DND-41 (cell line): ENCODE measurements at regions not wholly inside any gene's neighbourhood (a gene's known extent, or its start where the extent isn't known, plus 50 kb on each side); places are given as distances from the start of the nearest gene placed in this dataset.

Source experiments
- ATAC-seq: fragments of 200-7000 bp; cut with Tn5 transposase; 3 replicates; pipeline ENCODE4 v1.9.1; 2021; ENCODE audit warnings: low read depth; ENCODE audit not compliant: insufficient read depth
- DNase-seq: peaks from one replicate; pipeline ENCODE4 v3.0.0-alpha.2; 2020
- H2AFZ ChIP-seq: 2 replicates; pipeline ENCODE4 v1.6.0; 2012; ENCODE audit warnings: low read depth, low read length
- H3K27ac ChIP-seq: 2 replicates; pipeline ENCODE4 v1.5.1; 2012; ENCODE audit warnings: low read length, inconsistent platforms
- H3K27me3 ChIP-seq: fragments of 200-600 bp; sonication (generic); 2 replicates; pipeline ENCODE4 v1.6.0; 2012; ENCODE audit warnings: low read length, mild to moderate bottlenecking, inconsistent platforms; ENCODE audit not compliant: insufficient read depth, poor library complexity
- H3K36me3 ChIP-seq: 2 replicates; pipeline ENCODE4 v1.5.1; 2012; ENCODE audit warnings: low read length, inconsistent platforms; ENCODE audit not compliant: insufficient read depth
- H3K4me1 ChIP-seq: 2 replicates; pipeline ENCODE4 v1.5.1; 2012; ENCODE audit warnings: mild to moderate bottlenecking, low read length; ENCODE audit not compliant: insufficient read depth
- H3K4me2 ChIP-seq: 2 replicates; pipeline ENCODE4 v1.6.0; 2012; ENCODE audit warnings: mild to moderate bottlenecking, moderate library complexity, low read length, inconsistent platforms; ENCODE audit not compliant: insufficient read depth
- H3K4me3 ChIP-seq, 2 experiments: fragments of 200-600 bp in 1 of 2; shearing (Covaris generic) in 1 of 2; 2 replicates each; pipeline ENCODE4 v1.5.1; 2012 to 2016; ENCODE audit warnings: inconsistent platforms in 2 of 2, low read length in 2 of 2, mild to moderate bottlenecking in 2 of 2, low read depth in 1 of 2, moderate library complexity in 1 of 2
- H3K79me2 ChIP-seq: 2 replicates; pipeline ENCODE4 v1.6.0; 2012; ENCODE audit warnings: low read length, inconsistent platforms; ENCODE audit not compliant: insufficient read depth
- H3K9ac ChIP-seq: 2 replicates; pipeline ENCODE4 v1.6.0; 2012; ENCODE audit warnings: low read depth, mild to moderate bottlenecking, inconsistent platforms, low read length, moderate library complexity
- H3K9me3 ChIP-seq: 2 replicates; pipeline ENCODE4 v1.5.1; 2012; ENCODE audit warnings: low read length, moderate library complexity, mild to moderate bottlenecking, inconsistent platforms; ENCODE audit not compliant: insufficient read depth, severe bottlenecking
- H4K20me1 ChIP-seq: 2 replicates; pipeline ENCODE4 v1.6.0; 2012; ENCODE audit warnings: low read length; ENCODE audit not compliant: insufficient read depth
- EZH2 ChIP-seq: IDR thresholded peaks from 3 replicates; pipeline ENCODE4 v1.6.1; 2012; ENCODE audit warnings: borderline replicate concordance, low read depth, mild to moderate bottlenecking, moderate library complexity, low read length, inconsistent platforms; ENCODE audit not compliant: severe bottlenecking
- TF ChIP-seq, protein P1 (sequence below): IDR thresholded peaks from 2 replicates; pipeline ENCODE4 v1.5.1; 2012; ENCODE audit warnings: borderline replicate concordance, low read length, moderate library complexity, mild to moderate bottlenecking; ENCODE audit not compliant: poor library complexity, severe bottlenecking; ENCODE audit errors: extremely low read depth

DNA sequence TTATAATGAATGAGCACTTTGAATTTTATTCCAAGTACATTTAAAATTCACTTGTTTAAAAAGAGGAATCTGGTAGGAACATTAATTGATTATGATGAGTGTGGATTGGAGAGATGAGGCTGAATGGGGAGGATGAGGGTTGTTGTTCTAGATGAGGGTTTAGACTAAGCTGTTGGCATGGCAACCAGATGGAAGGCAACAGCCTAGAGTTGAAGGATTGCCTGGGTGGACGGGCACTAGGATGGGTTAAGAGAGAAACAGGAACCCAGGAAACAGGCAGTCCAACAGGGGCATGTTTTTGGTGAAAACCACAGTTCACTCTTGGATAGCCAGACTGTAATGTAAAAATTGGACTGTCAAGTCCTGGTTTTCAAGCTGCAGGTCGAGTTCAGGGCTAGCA is 125.5 kb downstream of the CHRM3 start:
- no peak overlapping the region for H3K4me3 ChIP-seq
- H3K9me3 ChIP-seq, result no peaks in the 10 kb centered on the region
- no peak overlapping the region for H3K4me2 ChIP-seq
- H2AFZ ChIP-seq, result no peak overlapping the region
- H3K27ac ChIP-seq, result no peak overlapping the region
- no peaks in the 10 kb centered on the region for H4K20me1 ChIP-seq
- no peaks in the 10 kb centered on the region for H3K36me3 ChIP-seq
- no peak for ATAC-seq
- no peak overlapping the region for H3K9ac ChIP-seq
- no peaks in the 10 kb centered on the region for H3K79me2 ChIP-seq
- no peak for DNase-seq
- no peak for TF ChIP-seq EZH2
- TF ChIP-seq, protein P1, sequence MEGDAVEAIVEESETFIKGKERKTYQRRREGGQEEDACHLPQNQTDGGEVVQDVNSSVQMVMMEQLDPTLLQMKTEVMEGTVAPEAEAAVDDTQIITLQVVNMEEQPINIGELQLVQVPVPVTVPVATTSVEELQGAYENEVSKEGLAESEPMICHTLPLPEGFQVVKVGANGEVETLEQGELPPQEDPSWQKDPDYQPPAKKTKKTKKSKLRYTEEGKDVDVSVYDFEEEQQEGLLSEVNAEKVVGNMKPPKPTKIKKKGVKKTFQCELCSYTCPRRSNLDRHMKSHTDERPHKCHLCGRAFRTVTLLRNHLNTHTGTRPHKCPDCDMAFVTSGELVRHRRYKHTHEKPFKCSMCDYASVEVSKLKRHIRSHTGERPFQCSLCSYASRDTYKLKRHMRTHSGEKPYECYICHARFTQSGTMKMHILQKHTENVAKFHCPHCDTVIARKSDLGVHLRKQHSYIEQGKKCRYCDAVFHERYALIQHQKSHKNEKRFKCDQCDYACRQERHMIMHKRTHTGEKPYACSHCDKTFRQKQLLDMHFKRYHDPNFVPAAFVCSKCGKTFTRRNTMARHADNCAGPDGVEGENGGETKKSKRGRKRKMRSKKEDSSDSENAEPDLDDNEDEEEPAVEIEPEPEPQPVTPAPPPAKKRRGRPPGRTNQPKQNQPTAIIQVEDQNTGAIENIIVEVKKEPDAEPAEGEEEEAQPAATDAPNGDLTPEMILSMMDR, result no peak
- no peaks in the 10 kb centered on the region for H3K27me3 ChIP-seq
- H3K4me1 ChIP-seq, result no peaks in the 10 kb centered on the region

DNA sequence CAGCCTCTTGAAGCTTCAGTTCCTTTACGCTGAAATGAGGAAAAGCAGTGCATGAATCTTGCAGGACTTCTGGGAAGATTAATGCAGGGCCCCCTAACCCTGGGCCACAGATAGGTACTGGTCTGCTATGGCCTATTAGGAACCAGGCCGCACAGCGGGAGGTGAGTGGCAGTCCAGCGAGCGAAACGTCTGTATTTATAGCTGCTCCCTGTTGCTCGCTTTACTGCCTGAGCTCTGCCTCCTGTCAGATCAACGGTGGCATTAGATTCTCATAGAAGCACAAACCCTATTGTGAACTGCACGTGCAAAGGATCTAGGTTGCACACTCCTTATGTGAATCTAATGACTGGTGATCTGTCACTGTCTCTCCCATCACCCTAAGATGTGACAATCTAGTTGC is 130.2 kb downstream of the CHRM3 start:
- no peak for ATAC-seq
- no peaks in the 10 kb centered on the region for H3K4me1 ChIP-seq
- DNase-seq, result no peak
- H3K4me2 ChIP-seq, result no peak overlapping the region
- H3K27ac ChIP-seq, result no peak overlapping the region
- no peaks in the 10 kb centered on the region for H3K79me2 ChIP-seq
- H2AFZ ChIP-seq, result no peak overlapping the region
- no peaks in the 10 kb centered on the region for H3K27me3 ChIP-seq
- no peaks in the 10 kb centered on the region for H4K20me1 ChIP-seq
- no peak overlapping the region for H3K9ac ChIP-seq
- no peak for TF ChIP-seq EZH2
- TF ChIP-seq, protein P1, result no peak
- no peak overlapping the region for H3K4me3 ChIP-seq
- H3K9me3 ChIP-seq, result no peaks in the 10 kb centered on the region
- H3K36me3 ChIP-seq, result no peaks in the 10 kb centered on the region

DNA sequence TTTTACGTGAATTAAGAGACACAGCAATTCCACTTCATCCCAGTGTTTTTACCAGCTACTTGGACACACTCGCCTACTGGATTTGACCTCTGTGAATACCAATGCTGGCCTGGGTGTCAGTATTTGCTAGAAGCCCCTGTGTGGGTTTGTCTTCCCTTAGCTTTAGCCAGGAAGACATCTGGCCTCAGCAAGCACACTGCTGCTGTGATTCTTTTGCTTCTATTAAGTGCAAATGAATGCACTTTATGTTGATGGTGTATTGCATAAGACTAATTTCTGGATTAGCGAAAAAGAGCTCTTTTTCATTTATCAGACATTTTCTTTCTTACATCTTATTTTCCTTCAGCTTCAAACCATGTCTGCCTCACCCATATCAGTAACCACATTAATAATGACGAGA is 140.0 kb downstream of the CHRM3 start:
- ATAC-seq (no peak), DNase-seq (no peak)
- no peak overlapping the region for H3K9ac ChIP-seq
- no peak overlapping the region for H2AFZ ChIP-seq
- H3K27ac ChIP-seq, result no peak overlapping the region
- TF ChIP-seq, protein P1, result no peak
- TF ChIP-seq EZH2, result no peak
- H3K79me2 ChIP-seq, result no peaks in the 10 kb centered on the region
- H3K4me3 ChIP-seq, result no peak overlapping the region
- no peak overlapping the region for H3K4me2 ChIP-seq
- H3K9me3 ChIP-seq, result no peaks in the 10 kb centered on the region
- no peaks in the 10 kb centered on the region for H3K36me3 ChIP-seq
- no peaks in the 10 kb centered on the region for H4K20me1 ChIP-seq
- no peaks in the 10 kb centered on the region for H3K4me1 ChIP-seq
- no peaks in the 10 kb centered on the region for H3K27me3 ChIP-seq

DNA sequence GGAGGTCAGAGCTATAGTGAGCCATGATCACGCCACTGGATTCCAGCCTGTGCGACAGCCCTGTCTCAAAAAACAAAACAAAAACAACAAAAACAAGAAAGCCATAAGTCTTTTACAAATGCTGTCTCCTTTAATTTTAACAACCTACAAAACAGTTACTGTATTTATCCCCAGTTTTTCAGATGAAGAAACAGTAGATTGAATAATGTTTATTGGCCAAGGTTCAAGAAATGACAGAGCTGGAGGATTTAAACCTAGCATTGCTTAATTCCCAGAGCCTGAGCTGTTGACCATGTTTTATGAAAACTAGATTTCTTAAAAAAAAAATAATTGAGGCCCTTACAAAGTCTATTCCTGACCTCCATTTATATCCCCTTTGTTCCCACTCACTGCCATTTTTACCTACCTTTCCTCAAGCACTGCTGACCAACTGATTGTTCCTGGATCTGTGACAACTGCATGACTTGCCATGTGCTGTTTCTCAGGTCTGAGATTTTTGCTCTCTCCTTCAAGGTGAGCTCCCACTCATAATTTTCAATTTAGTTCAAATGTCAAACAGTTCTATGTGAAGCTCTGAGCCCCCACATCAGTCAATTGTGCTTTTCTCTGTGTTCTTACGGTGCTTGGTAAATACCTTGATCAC is 140.8 kb downstream of the CHRM3 start:
- no peaks in the 10 kb centered on the region for H3K79me2 ChIP-seq
- H3K27ac ChIP-seq, result no peak overlapping the region
- no peak overlapping the region for H3K4me3 ChIP-seq
- no peak overlapping the region for H2AFZ ChIP-seq
- H3K4me1 ChIP-seq, result no peaks in the 10 kb centered on the region
- DNase-seq (no peak), ATAC-seq (no peak)
- no peak overlapping the region for H3K9ac ChIP-seq
- TF ChIP-seq, protein P1, result no peak
- TF ChIP-seq EZH2, result no peak
- no peak overlapping the region for H3K4me2 ChIP-seq
- no peaks in the 10 kb centered on the region for H3K36me3 ChIP-seq
- no peaks in the 10 kb centered on the region for H3K9me3 ChIP-seq
- H4K20me1 ChIP-seq, result no peaks in the 10 kb centered on the region
- H3K27me3 ChIP-seq, result no peaks in the 10 kb centered on the region
